ENCODE measurements at regions not wholly inside any gene's neighbourhood (a gene's known extent, or its start where the extent isn't known, plus 50 kb on each side); places are given as distances from the start of the nearest gene placed in this dataset.

DNA sequence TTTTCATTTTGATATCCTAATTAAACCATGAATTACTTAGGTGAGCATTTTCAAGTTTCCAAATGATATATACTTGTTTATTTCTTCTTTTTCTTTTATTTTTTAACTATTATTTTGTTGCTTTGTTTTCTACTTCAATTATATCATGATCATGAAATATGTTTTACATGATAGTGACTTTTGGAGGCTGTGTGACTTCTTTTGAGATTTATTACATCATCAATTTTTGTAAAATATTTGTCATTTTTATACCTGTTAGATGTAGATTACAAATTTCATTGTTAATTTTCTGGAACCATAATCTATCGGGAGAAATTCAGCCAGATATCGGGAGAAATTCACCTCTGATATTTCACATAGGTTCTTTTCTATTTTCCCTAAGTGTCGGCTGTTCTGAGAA lies 228.6 kb downstream of the RAD51AP2 start:
- intact Hi-C loops (cut with micrococcal nuclease): no loop called here
- Histone ChIP-seq H2AFZ (ENCODE audit: low read depth, low read length, poor library complexity, severe bottlenecking) (no peak overlapping the region), H3K27ac (ENCODE audit: low read depth, low read length) (no peak overlapping the region), H3K9ac (ENCODE audit: low read length) (no peak overlapping the region), H4K20me1 (ENCODE audit: insufficient read depth) (no peaks in the 10 kb centered on the region), H3K79me2 (ENCODE audit: insufficient read depth, low read length) (no peaks in the 10 kb centered on the region), H3K9me3 (ENCODE audit: control insufficient read depth in 1 of 2, insufficient read depth in 1 of 2, low read depth in 1 of 2, low read length in 2 of 2) (no peaks in the 10 kb centered on the region), H3K27me3 (ENCODE audit: insufficient read depth, low read length) (no peaks in the 10 kb centered on the region), H3K4me3 (replicated peaks in 1 of 2; ENCODE audit: low read depth in 1 of 2, low read length in 2 of 2) (no peak overlapping the region), H3K4me2 (ENCODE audit: low read length) (no peak overlapping the region), H3K4me1 (ENCODE audit: control insufficient read depth in 1 of 2, insufficient read depth in 2 of 2, low read length in 2 of 2) (no peaks in the 10 kb centered on the region), H3K36me3 (ENCODE audit: control insufficient read depth in 1 of 2, insufficient read depth in 2 of 2, low read length in 2 of 2) (no peaks in the 10 kb centered on the region), H3K9me2 (ENCODE audit: insufficient read depth) (no peaks in the 10 kb centered on the region)
- ChIA-PET CTCF (no interaction called here), RAD21 (ENCODE audit: low non-redundant PET in 1 of 2, low total read pairs in 2 of 2, uncharacterized antibody in 2 of 2, unreplicated experiment in 2 of 2) (no interaction called here), POLR2A (no interaction called here)
- ATAC-seq (no peak), DNase-seq (ENCODE audit: low read depth, low spot score) (no peak)
- TF ChIP-seq SIN3A (IDR thresholded peaks at IDR 0.05; ENCODE audit: low read depth) (no peak), SRF (IDR thresholded peaks at IDR 0.05; ENCODE audit: low read depth) (no peak), POLR2AphosphoS5 (IDR thresholded peaks at IDR 0.05; ENCODE audit: low read depth, low read length) (no peak), ELF1 (IDR thresholded peaks at IDR 0.05; ENCODE audit: borderline replicate concordance, low read depth) (no peak), RAD21 (IDR thresholded peaks at IDR 0.05; ENCODE audit: low read depth) (no peak), FOSL1 (IDR thresholded peaks at IDR 0.05; ENCODE audit: low read depth) (no peak), JUND (IDR thresholded peaks at IDR 0.05) (no peak), EGR1 (IDR thresholded peaks at IDR 0.05; ENCODE audit: low read depth) (no peak), EZH2phosphoT487 (IDR thresholded peaks at IDR 0.05; ENCODE audit: borderline replicate concordance) (no peak), SP1 (IDR thresholded peaks at IDR 0.05; ENCODE audit: low read depth) (no peak), CBX3 (IDR thresholded peaks at IDR 0.05; ENCODE audit: low read depth) (no peak)
- TF ChIP-seq, protein P1, sequence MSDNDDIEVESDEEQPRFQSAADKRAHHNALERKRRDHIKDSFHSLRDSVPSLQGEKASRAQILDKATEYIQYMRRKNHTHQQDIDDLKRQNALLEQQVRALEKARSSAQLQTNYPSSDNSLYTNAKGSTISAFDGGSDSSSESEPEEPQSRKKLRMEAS (IDR thresholded peaks at IDR 0.05): no peak
- TF ChIP-seq, protein P2, sequence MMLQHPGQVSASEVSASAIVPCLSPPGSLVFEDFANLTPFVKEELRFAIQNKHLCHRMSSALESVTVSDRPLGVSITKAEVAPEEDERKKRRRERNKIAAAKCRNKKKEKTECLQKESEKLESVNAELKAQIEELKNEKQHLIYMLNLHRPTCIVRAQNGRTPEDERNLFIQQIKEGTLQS (IDR thresholded peaks at IDR 0.05): no peak
- TF ChIP-seq, protein P3, sequence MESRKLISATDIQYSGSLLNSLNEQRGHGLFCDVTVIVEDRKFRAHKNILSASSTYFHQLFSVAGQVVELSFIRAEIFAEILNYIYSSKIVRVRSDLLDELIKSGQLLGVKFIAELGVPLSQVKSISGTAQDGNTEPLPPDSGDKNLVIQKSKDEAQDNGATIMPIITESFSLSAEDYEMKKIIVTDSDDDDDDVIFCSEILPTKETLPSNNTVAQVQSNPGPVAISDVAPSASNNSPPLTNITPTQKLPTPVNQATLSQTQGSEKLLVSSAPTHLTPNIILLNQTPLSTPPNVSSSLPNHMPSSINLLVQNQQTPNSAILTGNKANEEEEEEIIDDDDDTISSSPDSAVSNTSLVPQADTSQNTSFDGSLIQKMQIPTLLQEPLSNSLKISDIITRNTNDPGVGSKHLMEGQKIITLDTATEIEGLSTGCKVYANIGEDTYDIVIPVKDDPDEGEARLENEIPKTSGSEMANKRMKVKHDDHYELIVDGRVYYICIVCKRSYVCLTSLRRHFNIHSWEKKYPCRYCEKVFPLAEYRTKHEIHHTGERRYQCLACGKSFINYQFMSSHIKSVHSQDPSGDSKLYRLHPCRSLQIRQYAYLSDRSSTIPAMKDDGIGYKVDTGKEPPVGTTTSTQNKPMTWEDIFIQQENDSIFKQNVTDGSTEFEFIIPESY (IDR thresholded peaks at IDR 0.05; ENCODE audit: extremely low read depth, insufficient replicate concordance, low read length): no peak
- TF ChIP-seq, protein P4, sequence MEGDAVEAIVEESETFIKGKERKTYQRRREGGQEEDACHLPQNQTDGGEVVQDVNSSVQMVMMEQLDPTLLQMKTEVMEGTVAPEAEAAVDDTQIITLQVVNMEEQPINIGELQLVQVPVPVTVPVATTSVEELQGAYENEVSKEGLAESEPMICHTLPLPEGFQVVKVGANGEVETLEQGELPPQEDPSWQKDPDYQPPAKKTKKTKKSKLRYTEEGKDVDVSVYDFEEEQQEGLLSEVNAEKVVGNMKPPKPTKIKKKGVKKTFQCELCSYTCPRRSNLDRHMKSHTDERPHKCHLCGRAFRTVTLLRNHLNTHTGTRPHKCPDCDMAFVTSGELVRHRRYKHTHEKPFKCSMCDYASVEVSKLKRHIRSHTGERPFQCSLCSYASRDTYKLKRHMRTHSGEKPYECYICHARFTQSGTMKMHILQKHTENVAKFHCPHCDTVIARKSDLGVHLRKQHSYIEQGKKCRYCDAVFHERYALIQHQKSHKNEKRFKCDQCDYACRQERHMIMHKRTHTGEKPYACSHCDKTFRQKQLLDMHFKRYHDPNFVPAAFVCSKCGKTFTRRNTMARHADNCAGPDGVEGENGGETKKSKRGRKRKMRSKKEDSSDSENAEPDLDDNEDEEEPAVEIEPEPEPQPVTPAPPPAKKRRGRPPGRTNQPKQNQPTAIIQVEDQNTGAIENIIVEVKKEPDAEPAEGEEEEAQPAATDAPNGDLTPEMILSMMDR (IDR thresholded peaks at IDR 0.05 in 2 of 3, conservative IDR thresholded peaks at IDR 0.05 in 1 of 3; ENCODE audit: borderline replicate concordance in 1 of 3, insufficient read depth in 1 of 3, low read depth in 2 of 3, low read length in 2 of 3): no peak
- TF ChIP-seq, protein P5, sequence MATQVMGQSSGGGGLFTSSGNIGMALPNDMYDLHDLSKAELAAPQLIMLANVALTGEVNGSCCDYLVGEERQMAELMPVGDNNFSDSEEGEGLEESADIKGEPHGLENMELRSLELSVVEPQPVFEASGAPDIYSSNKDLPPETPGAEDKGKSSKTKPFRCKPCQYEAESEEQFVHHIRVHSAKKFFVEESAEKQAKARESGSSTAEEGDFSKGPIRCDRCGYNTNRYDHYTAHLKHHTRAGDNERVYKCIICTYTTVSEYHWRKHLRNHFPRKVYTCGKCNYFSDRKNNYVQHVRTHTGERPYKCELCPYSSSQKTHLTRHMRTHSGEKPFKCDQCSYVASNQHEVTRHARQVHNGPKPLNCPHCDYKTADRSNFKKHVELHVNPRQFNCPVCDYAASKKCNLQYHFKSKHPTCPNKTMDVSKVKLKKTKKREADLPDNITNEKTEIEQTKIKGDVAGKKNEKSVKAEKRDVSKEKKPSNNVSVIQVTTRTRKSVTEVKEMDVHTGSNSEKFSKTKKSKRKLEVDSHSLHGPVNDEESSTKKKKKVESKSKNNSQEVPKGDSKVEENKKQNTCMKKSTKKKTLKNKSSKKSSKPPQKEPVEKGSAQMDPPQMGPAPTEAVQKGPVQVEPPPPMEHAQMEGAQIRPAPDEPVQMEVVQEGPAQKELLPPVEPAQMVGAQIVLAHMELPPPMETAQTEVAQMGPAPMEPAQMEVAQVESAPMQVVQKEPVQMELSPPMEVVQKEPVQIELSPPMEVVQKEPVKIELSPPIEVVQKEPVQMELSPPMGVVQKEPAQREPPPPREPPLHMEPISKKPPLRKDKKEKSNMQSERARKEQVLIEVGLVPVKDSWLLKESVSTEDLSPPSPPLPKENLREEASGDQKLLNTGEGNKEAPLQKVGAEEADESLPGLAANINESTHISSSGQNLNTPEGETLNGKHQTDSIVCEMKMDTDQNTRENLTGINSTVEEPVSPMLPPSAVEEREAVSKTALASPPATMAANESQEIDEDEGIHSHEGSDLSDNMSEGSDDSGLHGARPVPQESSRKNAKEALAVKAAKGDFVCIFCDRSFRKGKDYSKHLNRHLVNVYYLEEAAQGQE (IDR thresholded peaks at IDR 0.05; ENCODE audit: low read depth): no peak
- no TSS peak for BruUV-seq (replicated peaks)

All from HCT116 (cell line).